SK-N-SH (cell line): ENCODE measurements at regions not wholly inside any gene's neighbourhood (a gene's known extent, or its start where the extent isn't known, plus 50 kb on each side); places are given as distances from the start of the nearest gene placed in this dataset.

ENCODE experiments used
- EP300 ChIP-seq, 2 experiments: IDR thresholded peaks; 2 replicates each; pipeline versions ENCODE4 v1.4.0 to v1.6.1; 2012; ENCODE audit warnings: borderline replicate concordance in 1 of 2, low read depth in 1 of 2, low read length in 1 of 2
- EZH2phosphoT487 ChIP-seq: fragments of 200-600 bp; sonication (generic); IDR thresholded peaks from 2 replicates; pipeline ENCODE4 v1.6.1; 2017; ENCODE audit warnings: low read depth, mixed run types, mild to moderate bottlenecking, antibody characterized with exemption, moderate library complexity, borderline replicate concordance
- NRF1 ChIP-seq: IDR thresholded peaks from 2 replicates; pipeline ENCODE4 v1.6.1; 2012; ENCODE audit warnings: low read depth, mild to moderate bottlenecking, low read length
- POLR2AphosphoS5 ChIP-seq: IDR thresholded peaks from 2 replicates; pipeline ENCODE4 v1.6.1; 2012; ENCODE audit warnings: low read depth, low read length
- TCF12 ChIP-seq: IDR thresholded peaks from 2 replicates; pipeline ENCODE4 v1.4.0; 2012
- TF ChIP-seq, protein P1 (sequence below): fragments of 200-600 bp; sonication (generic); IDR thresholded peaks from 2 replicates; pipeline ENCODE4 v1.6.1; 2017; ENCODE audit warnings: antibody characterized with exemption, mild to moderate bottlenecking, moderate library complexity
- TF ChIP-seq, protein P2 (sequence below): IDR thresholded peaks from 2 replicates; pipeline ENCODE4; 2012
- TF ChIP-seq, protein P3 (sequence below): fragments of 150-350 bp; IDR thresholded peaks from 2 replicates; pipeline ENCODE4 v1.6.1; 2017; ENCODE audit warnings: antibody characterized with exemption, low read length, low read depth, borderline replicate concordance

DNA sequence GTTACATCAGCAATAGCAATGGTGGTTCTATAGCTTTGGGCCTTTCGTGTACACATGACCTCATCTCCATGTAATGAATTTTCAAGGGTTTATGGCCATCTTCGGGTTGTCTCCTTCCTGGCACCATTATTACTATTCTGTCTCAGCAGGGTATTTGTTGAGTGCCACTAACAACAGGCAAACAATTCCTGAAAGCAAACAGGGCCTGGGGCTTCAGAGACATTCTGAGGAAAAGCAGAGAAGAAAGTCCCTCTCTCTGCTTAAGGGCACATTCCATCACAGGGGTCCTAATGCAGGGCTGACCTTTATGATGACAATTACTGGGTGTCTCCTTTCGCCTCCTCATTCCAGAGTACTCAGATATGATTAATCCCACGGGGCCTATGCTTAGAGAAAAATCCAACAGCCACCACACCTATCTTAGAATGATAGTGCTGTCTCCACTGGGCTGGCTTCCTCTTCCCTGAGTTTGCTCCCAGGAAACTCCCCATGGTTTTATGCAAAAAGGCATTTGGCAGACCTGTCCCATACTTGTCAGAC is 540.2 kb upstream of the ZNF462 start:
- TF ChIP-seq, protein P1, sequence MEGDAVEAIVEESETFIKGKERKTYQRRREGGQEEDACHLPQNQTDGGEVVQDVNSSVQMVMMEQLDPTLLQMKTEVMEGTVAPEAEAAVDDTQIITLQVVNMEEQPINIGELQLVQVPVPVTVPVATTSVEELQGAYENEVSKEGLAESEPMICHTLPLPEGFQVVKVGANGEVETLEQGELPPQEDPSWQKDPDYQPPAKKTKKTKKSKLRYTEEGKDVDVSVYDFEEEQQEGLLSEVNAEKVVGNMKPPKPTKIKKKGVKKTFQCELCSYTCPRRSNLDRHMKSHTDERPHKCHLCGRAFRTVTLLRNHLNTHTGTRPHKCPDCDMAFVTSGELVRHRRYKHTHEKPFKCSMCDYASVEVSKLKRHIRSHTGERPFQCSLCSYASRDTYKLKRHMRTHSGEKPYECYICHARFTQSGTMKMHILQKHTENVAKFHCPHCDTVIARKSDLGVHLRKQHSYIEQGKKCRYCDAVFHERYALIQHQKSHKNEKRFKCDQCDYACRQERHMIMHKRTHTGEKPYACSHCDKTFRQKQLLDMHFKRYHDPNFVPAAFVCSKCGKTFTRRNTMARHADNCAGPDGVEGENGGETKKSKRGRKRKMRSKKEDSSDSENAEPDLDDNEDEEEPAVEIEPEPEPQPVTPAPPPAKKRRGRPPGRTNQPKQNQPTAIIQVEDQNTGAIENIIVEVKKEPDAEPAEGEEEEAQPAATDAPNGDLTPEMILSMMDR = no peak
- no peak for TF ChIP-seq EZH2phosphoT487
- TF ChIP-seq POLR2AphosphoS5 = no peak
- no peak for TF ChIP-seq EP300 (IDR thresholded peaks at IDR 0.05; ENCODE audit: borderline replicate concordance in 1 of 2, low read depth in 1 of 2, low read length in 1 of 2)
- no peak for TF ChIP-seq NRF1
- no peak for TF ChIP-seq TCF12
- TF ChIP-seq, protein P2, sequence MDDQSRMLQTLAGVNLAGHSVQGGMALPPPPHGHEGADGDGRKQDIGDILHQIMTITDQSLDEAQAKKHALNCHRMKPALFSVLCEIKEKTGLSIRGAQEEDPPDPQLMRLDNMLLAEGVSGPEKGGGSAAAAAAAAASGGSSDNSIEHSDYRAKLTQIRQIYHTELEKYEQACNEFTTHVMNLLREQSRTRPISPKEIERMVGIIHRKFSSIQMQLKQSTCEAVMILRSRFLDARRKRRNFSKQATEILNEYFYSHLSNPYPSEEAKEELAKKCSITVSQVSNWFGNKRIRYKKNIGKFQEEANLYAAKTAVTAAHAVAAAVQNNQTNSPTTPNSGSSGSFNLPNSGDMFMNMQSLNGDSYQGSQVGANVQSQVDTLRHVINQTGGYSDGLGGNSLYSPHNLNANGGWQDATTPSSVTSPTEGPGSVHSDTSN = no peak
- TF ChIP-seq, protein P3, sequence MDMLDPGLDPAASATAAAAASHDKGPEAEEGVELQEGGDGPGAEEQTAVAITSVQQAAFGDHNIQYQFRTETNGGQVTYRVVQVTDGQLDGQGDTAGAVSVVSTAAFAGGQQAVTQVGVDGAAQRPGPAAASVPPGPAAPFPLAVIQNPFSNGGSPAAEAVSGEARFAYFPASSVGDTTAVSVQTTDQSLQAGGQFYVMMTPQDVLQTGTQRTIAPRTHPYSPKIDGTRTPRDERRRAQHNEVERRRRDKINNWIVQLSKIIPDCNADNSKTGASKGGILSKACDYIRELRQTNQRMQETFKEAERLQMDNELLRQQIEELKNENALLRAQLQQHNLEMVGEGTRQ = no peak
